Neural crest cell (in vitro differentiated cells): ENCODE measurements at regions not wholly inside any gene's neighbourhood (a gene's known extent, or its start where the extent isn't known, plus 50 kb on each side); places are given as distances from the start of the nearest gene placed in this dataset.

Experiments used
- DNase-seq: peaks from one replicate; pipeline ENCODE4 v3.0.0; 2021; ENCODE audit warnings: low read depth, mixed read lengths, low spot score
- H3K27ac Mint-ChIP-seq: one replicate; pipeline ENCODE4 v1.8.0; 2021; ENCODE audit warnings: mild to moderate bottlenecking, mixed read lengths; ENCODE audit not compliant: unreplicated experiment
- H3K27me3 Mint-ChIP-seq: 2 replicates; pipeline ENCODE4 v1.8.0; 2021; ENCODE audit warnings: low read depth, mild to moderate bottlenecking, mixed read lengths
- H3K36me3 Mint-ChIP-seq: 2 replicates; pipeline ENCODE4 v1.8.0; 2021; ENCODE audit warnings: low read depth, mild to moderate bottlenecking, mixed read lengths
- H3K4me1 Mint-ChIP-seq: 2 replicates; pipeline ENCODE4 v1.8.0; 2021; ENCODE audit warnings: mixed read lengths
- H3K4me3 Mint-ChIP-seq: one replicate; pipeline ENCODE4 v1.8.0; 2021; ENCODE audit warnings: mild to moderate bottlenecking, mixed read lengths
- H3K9me3 Mint-ChIP-seq: 2 replicates; pipeline ENCODE4 v1.8.0; 2021; ENCODE audit warnings: mixed read lengths
- TF ChIP-seq, protein P1 (sequence below): fragments of 200-600 bp; sonication (generic); conservative IDR thresholded peaks from 2 replicates; pipeline ENCODE4 v1.5.0; 2021; ENCODE audit warnings: antibody characterized with exemption, mild to moderate bottlenecking

DNA sequence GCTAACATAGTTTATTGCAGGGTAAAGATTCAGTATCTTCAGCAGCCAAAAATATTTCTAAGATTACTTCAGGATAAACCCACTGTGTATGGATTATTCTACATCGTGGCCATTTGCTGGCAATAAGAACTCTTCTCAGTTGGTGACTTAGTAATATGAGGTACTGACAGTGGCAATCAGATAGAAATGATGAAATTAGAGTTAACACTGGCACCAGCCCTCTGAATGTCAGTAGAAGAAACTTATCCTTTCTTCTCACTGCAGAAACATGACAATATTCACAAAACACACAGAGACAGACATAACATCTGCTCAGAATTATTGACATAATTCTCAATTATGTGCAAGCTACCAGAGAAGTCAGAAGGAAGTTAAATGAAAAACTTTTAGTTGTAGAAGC, 246.3 kb upstream of the COL3A1 start:
- no peaks in the 10 kb centered on the region for H3K9me3 Mint-ChIP-seq
- TF ChIP-seq, protein P1, sequence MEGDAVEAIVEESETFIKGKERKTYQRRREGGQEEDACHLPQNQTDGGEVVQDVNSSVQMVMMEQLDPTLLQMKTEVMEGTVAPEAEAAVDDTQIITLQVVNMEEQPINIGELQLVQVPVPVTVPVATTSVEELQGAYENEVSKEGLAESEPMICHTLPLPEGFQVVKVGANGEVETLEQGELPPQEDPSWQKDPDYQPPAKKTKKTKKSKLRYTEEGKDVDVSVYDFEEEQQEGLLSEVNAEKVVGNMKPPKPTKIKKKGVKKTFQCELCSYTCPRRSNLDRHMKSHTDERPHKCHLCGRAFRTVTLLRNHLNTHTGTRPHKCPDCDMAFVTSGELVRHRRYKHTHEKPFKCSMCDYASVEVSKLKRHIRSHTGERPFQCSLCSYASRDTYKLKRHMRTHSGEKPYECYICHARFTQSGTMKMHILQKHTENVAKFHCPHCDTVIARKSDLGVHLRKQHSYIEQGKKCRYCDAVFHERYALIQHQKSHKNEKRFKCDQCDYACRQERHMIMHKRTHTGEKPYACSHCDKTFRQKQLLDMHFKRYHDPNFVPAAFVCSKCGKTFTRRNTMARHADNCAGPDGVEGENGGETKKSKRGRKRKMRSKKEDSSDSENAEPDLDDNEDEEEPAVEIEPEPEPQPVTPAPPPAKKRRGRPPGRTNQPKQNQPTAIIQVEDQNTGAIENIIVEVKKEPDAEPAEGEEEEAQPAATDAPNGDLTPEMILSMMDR: no peak
- H3K4me1 Mint-ChIP-seq: no peaks in the 10 kb centered on the region
- no peaks in the 10 kb centered on the region for H3K36me3 Mint-ChIP-seq
- no peaks in the 10 kb centered on the region for H3K27me3 Mint-ChIP-seq
- no peak overlapping the region for H3K4me3 Mint-ChIP-seq
- no peak overlapping the region for H3K27ac Mint-ChIP-seq
- DNase-seq: no peak

DNA sequence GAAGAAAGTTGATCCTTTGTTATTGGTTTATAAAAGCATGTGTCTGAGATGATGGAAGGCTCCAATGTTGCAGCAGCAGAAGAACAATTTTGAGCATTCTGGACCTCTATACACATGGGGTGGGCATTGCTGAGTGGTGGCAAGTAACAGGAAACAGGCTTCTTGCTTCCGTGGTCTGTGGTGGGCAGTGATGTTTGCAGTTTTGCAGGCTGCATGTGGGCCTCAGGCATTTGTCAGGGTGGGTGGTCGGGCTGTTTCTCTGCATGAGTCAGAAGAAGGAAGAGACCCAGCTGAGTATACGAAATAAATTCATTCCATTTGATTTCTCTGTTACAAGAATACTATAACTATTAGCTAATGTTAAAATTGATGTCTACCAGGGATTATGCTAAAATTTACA, 239.5 kb upstream of the COL3A1 start:
- peaks cover 10% of the 10 kb centered on the region for H3K4me1 Mint-ChIP-seq
- no peaks in the 10 kb centered on the region for H3K27me3 Mint-ChIP-seq
- peak overlapping the region; percentile 66 for H3K27ac Mint-ChIP-seq
- no peaks in the 10 kb centered on the region for H3K9me3 Mint-ChIP-seq
- TF ChIP-seq, protein P1: no peak
- peak; percentile 6 for DNase-seq
- no peak overlapping the region for H3K4me3 Mint-ChIP-seq
- no peaks in the 10 kb centered on the region for H3K36me3 Mint-ChIP-seq

DNA sequence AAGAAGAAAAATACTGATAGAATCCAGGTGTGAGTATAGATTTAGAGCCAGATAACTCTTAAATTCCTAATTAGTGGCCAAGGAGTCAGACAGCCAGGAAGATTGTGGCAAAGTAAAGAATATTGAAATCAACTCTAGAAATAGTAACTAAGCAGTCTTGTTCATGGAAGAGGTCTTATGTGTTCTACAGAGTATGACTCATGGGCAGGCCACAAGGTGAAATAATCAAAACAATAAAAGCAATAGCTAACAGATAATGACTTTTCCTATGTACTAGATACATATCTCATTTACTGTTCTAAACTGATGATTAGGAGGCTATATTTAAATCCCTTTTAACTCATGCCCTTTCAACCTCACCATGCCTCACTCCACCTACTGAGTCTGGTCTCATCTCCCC, 227.4 kb upstream of the COL3A1 start:
- Mint-ChIP-seq H3K4me3 (no peak overlapping the region), H3K36me3 (no peaks in the 10 kb centered on the region), H3K27ac (no peak overlapping the region), H3K27me3 (no peaks in the 10 kb centered on the region), H3K9me3 (no peaks in the 10 kb centered on the region), H3K4me1 (no peaks in the 10 kb centered on the region)
- DNase-seq: no peak
- TF ChIP-seq, protein P1: no peak

DNA sequence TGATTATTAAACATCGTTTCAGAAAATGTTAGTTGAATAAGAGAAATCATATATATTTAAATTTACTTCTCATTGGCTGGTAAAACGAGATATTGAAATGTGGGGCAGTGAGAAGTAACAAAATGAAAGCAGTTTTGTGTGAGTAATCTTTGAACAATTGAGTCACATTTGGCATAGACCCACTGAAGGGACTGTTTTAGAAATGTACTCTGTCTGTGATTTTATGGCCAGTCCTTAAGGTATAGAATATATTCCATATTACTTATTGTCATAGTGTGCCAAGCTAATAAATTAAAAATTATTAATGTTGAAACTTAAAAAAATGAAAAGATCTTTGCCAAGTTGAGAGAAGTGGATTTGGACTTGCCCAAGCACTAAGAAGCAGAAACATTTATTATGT, 222.4 kb upstream of the COL3A1 start:
- no peak for DNase-seq
- TF ChIP-seq, protein P1: no peak
- Mint-ChIP-seq H3K27me3 (no peaks in the 10 kb centered on the region), H3K9me3 (peaks cover 4% of the 10 kb centered on the region), H3K4me1 (no peaks in the 10 kb centered on the region), H3K27ac (no peak overlapping the region), H3K36me3 (peaks cover 3% of the 10 kb centered on the region), H3K4me3 (no peak overlapping the region)

DNA sequence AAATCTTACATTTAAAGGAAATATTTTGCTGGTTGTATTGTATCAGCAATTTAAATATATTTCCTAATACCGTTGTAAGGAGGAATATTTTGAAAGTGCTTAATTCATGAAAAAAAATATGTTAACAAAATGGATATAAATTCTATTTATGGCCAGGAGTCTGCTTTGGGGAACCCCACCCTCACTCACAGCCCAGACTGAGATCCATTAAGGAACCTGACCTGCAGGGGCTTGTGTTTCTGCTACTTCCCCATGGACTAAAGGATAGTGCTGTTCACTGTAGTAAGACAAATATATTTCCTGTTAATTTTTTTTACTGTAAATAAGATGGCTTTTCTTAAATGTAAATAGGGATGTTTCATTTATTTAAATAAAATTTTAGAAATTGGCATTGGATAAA, 221.9 kb upstream of the COL3A1 start:
- TF ChIP-seq, protein P1: no peak
- peaks cover 6% of the 10 kb centered on the region for H3K36me3 Mint-ChIP-seq
- no peak for DNase-seq
- H3K9me3 Mint-ChIP-seq: peaks cover 7% of the 10 kb centered on the region
- no peak overlapping the region for H3K4me3 Mint-ChIP-seq
- no peaks in the 10 kb centered on the region for H3K27me3 Mint-ChIP-seq
- no peak overlapping the region for H3K27ac Mint-ChIP-seq
- no peaks in the 10 kb centered on the region for H3K4me1 Mint-ChIP-seq

DNA sequence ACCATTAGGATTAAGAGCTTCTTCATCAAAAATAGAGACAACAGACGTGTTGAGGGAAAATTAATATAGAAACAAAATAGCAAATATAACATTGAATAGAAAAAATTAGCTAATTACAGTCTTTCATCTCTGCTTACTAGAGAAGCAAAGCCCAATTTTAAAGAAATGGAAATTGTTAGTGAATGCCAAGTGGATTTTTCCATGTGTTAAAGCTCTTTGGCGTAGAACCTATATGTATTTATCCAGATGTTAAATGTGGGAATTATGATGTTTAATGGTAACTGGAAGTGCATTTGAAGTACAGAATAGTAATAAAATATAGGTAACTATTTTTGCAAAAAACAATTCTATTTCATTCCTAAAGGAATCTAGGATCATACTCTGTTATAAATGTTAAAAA, 212.0 kb upstream of the COL3A1 start:
- peaks cover 4% of the 10 kb centered on the region for H3K36me3 Mint-ChIP-seq
- H3K4me3 Mint-ChIP-seq: no peak overlapping the region
- H3K27ac Mint-ChIP-seq: no peak overlapping the region

More for the DNA sequence above, 212.0 kb upstream of the COL3A1 start:
- Mint-ChIP-seq H3K27me3 (no peaks in the 10 kb centered on the region), H3K9me3 (peaks cover 13% of the 10 kb centered on the region), H3K4me1 (no peaks in the 10 kb centered on the region)
- TF ChIP-seq, protein P1: no peak
- DNase-seq: no peak
